ENCODE measurements at regions not wholly inside any gene's neighbourhood (a gene's known extent, or its start where the extent isn't known, plus 50 kb on each side); places are given as distances from the start of the nearest gene placed in this dataset.

DNA sequence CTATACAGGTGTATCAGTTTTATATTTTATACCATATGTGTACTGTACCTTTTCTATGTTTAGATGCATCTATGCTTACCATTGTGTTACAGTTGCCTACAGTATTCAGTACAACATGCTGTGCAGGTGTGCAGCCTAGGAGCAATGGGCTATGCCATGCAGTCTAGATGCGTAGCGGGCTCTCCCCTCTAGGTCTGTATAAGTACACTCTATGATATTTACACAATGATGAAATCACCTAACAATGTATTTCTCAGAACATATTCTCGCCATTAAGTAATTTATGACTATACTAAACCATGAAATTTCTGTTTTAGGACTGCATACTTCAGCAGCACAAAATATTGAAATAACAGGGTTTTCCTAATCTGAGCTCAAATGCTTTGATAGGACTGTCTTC lies 179.6 kb downstream of the RFC3 start:
- TF ChIP-seq CTCF (IDR thresholded peaks at IDR 0.05; ENCODE audit: low read depth, low read length): no peak
- TF ChIP-seq, protein P1, sequence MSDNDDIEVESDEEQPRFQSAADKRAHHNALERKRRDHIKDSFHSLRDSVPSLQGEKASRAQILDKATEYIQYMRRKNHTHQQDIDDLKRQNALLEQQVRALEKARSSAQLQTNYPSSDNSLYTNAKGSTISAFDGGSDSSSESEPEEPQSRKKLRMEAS (IDR thresholded peaks at IDR 0.05; ENCODE audit: low read depth, low read length): no peak
